AG04449 (cell line): ENCODE measurements at regions not wholly inside any gene's neighbourhood (a gene's known extent, or its start where the extent isn't known, plus 50 kb on each side); places are given as distances from the start of the nearest gene placed in this dataset.
A peak's percentile ranks its signal among the peaks of the same experiment; 100 is the strongest.

ENCODE experiments used
- CTCF ChIA-PET: fragments of 350-600 bp; formaldehyde crosslinking; extraction: SDS; loops from one replicate; lab custom pipeline; 2021; ENCODE audit warnings: antibody characterized with exemption; lab: Yijun Ruan, JAX
- POLR2A ChIA-PET: fragments of 400-600, 350-600 bp; formaldehyde crosslinking; extraction: SDS; loops from one replicate; lab custom pipeline; 2020; ENCODE audit warnings: antibody characterized with exemption, inconsistent platforms; lab: Yijun Ruan, JAX
- DNase-seq: peaks from one replicate; pipeline ENCODE4 v3.0.0-alpha.2; 2010; ENCODE audit warnings: low read depth, low spot score
- H3K4me3 ChIP-seq: 2 replicates; pipeline ENCODE4 v1.5.1; 2011; ENCODE audit warnings: low read depth, mild to moderate bottlenecking, control low read depth, low read length
- CTCF ChIP-seq: IDR thresholded peaks from one replicate; pipeline ENCODE4 v1.5.1; 2011; ENCODE audit warnings: mild to moderate bottlenecking, moderate library complexity, low read length, control low read depth, inconsistent platforms; ENCODE audit not compliant: insufficient read depth; ENCODE audit errors: missing control alignments

GRCh38 chr16:63473725-63474124 lies 1437.5 kb upstream of the CDH8 start:
- POLR2A ChIA-PET: no interaction called here
- no peak for DNase-seq
- no peak for TF ChIP-seq CTCF
- CTCF ChIA-PET: interaction anchor here (0.8 kb wide), 1 partner anchor 12 kb away, joined by 3 read pairs; no protein-coding TSS in a partner anchor
- H3K4me3 ChIP-seq: no peak overlapping the region

GRCh38 chr16:63467513-63467912 lies 1431.3 kb upstream of the CDH8 start:
- ChIA-PET POLR2A (no interaction called here), CTCF (no interaction called here)
- no peak for TF ChIP-seq CTCF
- no peak for DNase-seq
- no peak overlapping the region for H3K4me3 ChIP-seq

- no peak for DNase-seq
- H3K4me3 ChIP-seq: no peak overlapping the region
- no peak for TF ChIP-seq CTCF
- ChIA-PET POLR2A (interaction anchor here (1.1 kb wide), 1 partner anchor 100 kb away, joined by 4 read pairs; no protein-coding TSS in a partner anchor), CTCF (interaction anchor here (1.0 to 4.6 kb wide), 8 partner anchors 9 to 1656 kb away, joined by 3 to 39 read pairs (median 4); no protein-coding TSS in a partner anchor)
Measured at GRCh38 chr16:63462316-63462715, 1426.1 kb upstream of the CDH8 start.

GRCh38 chr16:63461248-63461841 lies 1425.1 kb upstream of the CDH8 start:
- DNase-seq: peak; percentile 4
- TF ChIP-seq CTCF: peak; percentile 18
- CTCF ChIA-PET: interaction anchor here (0.7 to 4.6 kb wide), 17 partner anchors 10 to 1655 kb away, joined by 3 to 39 read pairs (median 3); no protein-coding TSS in a partner anchor
- no peak overlapping the region for H3K4me3 ChIP-seq
- POLR2A ChIA-PET: interaction anchor here (1.1 kb wide), 1 partner anchor 99 kb away, joined by 4 read pairs; no protein-coding TSS in a partner anchor

GRCh38 chr16:63458846-63459245 lies 1422.6 kb upstream of the CDH8 start:
- no peak for TF ChIP-seq CTCF
- H3K4me3 ChIP-seq: no peak overlapping the region
- ChIA-PET CTCF (interaction anchor here (4.6 kb wide), 1 partner anchor 593 kb away, joined by 39 read pairs; no protein-coding TSS in a partner anchor), POLR2A (no interaction called here)
- DNase-seq: no peak

GRCh38 chr16:63457869-63458268 lies 1421.6 kb upstream of the CDH8 start:
- no peak overlapping the region for H3K4me3 ChIP-seq
- ChIA-PET CTCF (no interaction called here), POLR2A (no interaction called here)
- no peak for TF ChIP-seq CTCF
- DNase-seq: no peak
